ENCODE measurements at regions not wholly inside any gene's neighbourhood (a gene's known extent, or its start where the extent isn't known, plus 50 kb on each side); places are given as distances from the start of the nearest gene placed in this dataset.

- TF ChIP-seq POLR2A (IDR thresholded peaks at IDR 0.05) (no peak), CTCF (IDR thresholded peaks at IDR 0.05) (no peak)
These were observed 621.9 kb downstream of the RNF144A start for GRCh38 chr2:7539077-7539476.

Data from adrenal gland (tissue), 5 donors.